ENCODE measurements at regions not wholly inside any gene's neighbourhood (a gene's known extent, or its start where the extent isn't known, plus 50 kb on each side); places are given as distances from the start of the nearest gene placed in this dataset.

GRCh38 chr6:11919771-11920440, 92.2 kb upstream of the HIVEP1 start:
- POLR2A ChIA-PET (ENCODE audit: low non-redundant PET), result no interaction called here
- H3K36me3 ChIP-seq (ENCODE audit: insufficient read depth, low read length, poor library complexity, severe bottlenecking), result no peaks in the 10 kb centered on the region
- H3K27ac ChIP-seq (ENCODE audit: low read depth, low read length, poor library complexity, severe bottlenecking), result no peak overlapping the region
- no peak for DNase-seq (ENCODE audit: low spot score)
- no peaks in the 10 kb centered on the region for H3K9me3 ChIP-seq (ENCODE audit: low read depth, low read length, poor library complexity, severe bottlenecking)
- intact Hi-C loops (cut with micrococcal nuclease; ENCODE audit: unreplicated experiment), result no loop called here
- BruUV-seq (replicated peaks), result no TSS peak
- TF ChIP-seq EZH2 (IDR thresholded peaks at IDR 0.05; ENCODE audit: borderline replicate concordance, low read depth, low read length, poor library complexity, severe bottlenecking) (no peak), CTCF (conservative IDR thresholded peaks at IDR 0.05; ENCODE audit: low read depth, low read length) (no peak)
- CTCF ChIA-PET, result no interaction called here
- H3K27me3 ChIP-seq (replicated peaks; ENCODE audit: insufficient read depth, low read depth, low read length, poor library complexity), result no peaks in the 10 kb centered on the region
- H3K4me1 ChIP-seq (ENCODE audit: insufficient read depth, low read length, poor library complexity, severe bottlenecking), result peaks cover 4% of the 10 kb centered on the region
- no peak overlapping the region for H3K4me3 ChIP-seq (ENCODE audit: low read depth, low read length, poor library complexity, severe bottlenecking)

- no TSS peak for BruUV-seq (replicated peaks)
- Histone ChIP-seq H3K27me3 (replicated peaks; ENCODE audit: insufficient read depth, low read depth, low read length, poor library complexity) (no peaks in the 10 kb centered on the region), H3K36me3 (ENCODE audit: insufficient read depth, low read length, poor library complexity, severe bottlenecking) (no peaks in the 10 kb centered on the region), H3K9me3 (ENCODE audit: low read depth, low read length, poor library complexity, severe bottlenecking) (no peaks in the 10 kb centered on the region), H3K27ac (ENCODE audit: low read depth, low read length, poor library complexity, severe bottlenecking) (no peak overlapping the region), H3K4me3 (ENCODE audit: low read depth, low read length, poor library complexity, severe bottlenecking) (no peak overlapping the region), H3K4me1 (ENCODE audit: insufficient read depth, low read length, poor library complexity, severe bottlenecking) (peaks cover 4% of the 10 kb centered on the region)
- ChIA-PET CTCF (no interaction called here), POLR2A (ENCODE audit: low non-redundant PET) (no interaction called here)
- TF ChIP-seq EZH2 (IDR thresholded peaks at IDR 0.05; ENCODE audit: borderline replicate concordance, low read depth, low read length, poor library complexity, severe bottlenecking) (no peak), CTCF (conservative IDR thresholded peaks at IDR 0.05; ENCODE audit: low read depth, low read length) (no peak)
- DNase-seq (ENCODE audit: low spot score), result no peak
- intact Hi-C loops (cut with micrococcal nuclease; ENCODE audit: unreplicated experiment), result no loop called here
Measured at GRCh38 chr6:11918739-11919605, 93.1 kb upstream of the HIVEP1 start.

GRCh38 chr6:11917951-11918738, 94.0 kb upstream of the HIVEP1 start:
- ChIA-PET POLR2A (ENCODE audit: low non-redundant PET) (no interaction called here), CTCF (no interaction called here)
- Histone ChIP-seq H3K27me3 (replicated peaks; ENCODE audit: insufficient read depth, low read depth, low read length, poor library complexity) (no peaks in the 10 kb centered on the region), H3K27ac (ENCODE audit: low read depth, low read length, poor library complexity, severe bottlenecking) (no peak overlapping the region), H3K4me1 (ENCODE audit: insufficient read depth, low read length, poor library complexity, severe bottlenecking) (peaks cover 4% of the 10 kb centered on the region), H3K9me3 (ENCODE audit: low read depth, low read length, poor library complexity, severe bottlenecking) (no peaks in the 10 kb centered on the region), H3K4me3 (ENCODE audit: low read depth, low read length, poor library complexity, severe bottlenecking) (no peak overlapping the region), H3K36me3 (ENCODE audit: insufficient read depth, low read length, poor library complexity, severe bottlenecking) (no peaks in the 10 kb centered on the region)
- TF ChIP-seq CTCF (conservative IDR thresholded peaks at IDR 0.05; ENCODE audit: low read depth, low read length) (no peak), EZH2 (IDR thresholded peaks at IDR 0.05; ENCODE audit: borderline replicate concordance, low read depth, low read length, poor library complexity, severe bottlenecking) (no peak)
- no TSS peak for BruUV-seq (replicated peaks)
- intact Hi-C loops (cut with micrococcal nuclease; ENCODE audit: unreplicated experiment), result no loop called here
- DNase-seq (ENCODE audit: low spot score), result peak; percentile 15
